IPS-20b (cell line): ENCODE measurements at regions not wholly inside any gene's neighbourhood (a gene's known extent, or its start where the extent isn't known, plus 50 kb on each side); places are given as distances from the start of the nearest gene placed in this dataset.

ENCODE experiments used
- H3K27ac ChIP-seq: one replicate; pipeline ENCODE4 v1.5.1; 2013; ENCODE audit warnings: low read length
- H3K27me3 ChIP-seq: 2 replicates; pipeline ENCODE4 v1.6.1; 2013; ENCODE audit warnings: mild to moderate bottlenecking, low read length, inconsistent platforms; ENCODE audit not compliant: insufficient read depth
- H3K36me3 ChIP-seq: 2 replicates; pipeline ENCODE4 v1.6.1; 2013; ENCODE audit warnings: low read depth, mild to moderate bottlenecking, inconsistent platforms, low read length, moderate library complexity; ENCODE audit not compliant: insufficient read depth
- H3K4me1 ChIP-seq: 2 replicates; pipeline ENCODE4 v1.6.1; 2013; ENCODE audit warnings: mild to moderate bottlenecking, control low read depth, inconsistent platforms, low read length, moderate library complexity; ENCODE audit not compliant: insufficient read depth
- H3K4me3 ChIP-seq: 2 replicates; pipeline ENCODE4 v1.5.1; 2013; ENCODE audit warnings: mild to moderate bottlenecking, low read length, inconsistent platforms
- H3K9ac ChIP-seq: 2 replicates; pipeline ENCODE4 v1.6.1; 2013; ENCODE audit warnings: low read depth, mild to moderate bottlenecking, inconsistent platforms, low read length, moderate library complexity
- H3K9me3 ChIP-seq: 2 replicates; pipeline ENCODE4 v1.6.1; 2013; ENCODE audit warnings: mild to moderate bottlenecking, low read depth, low read length, inconsistent platforms; ENCODE audit not compliant: insufficient read depth

DNA sequence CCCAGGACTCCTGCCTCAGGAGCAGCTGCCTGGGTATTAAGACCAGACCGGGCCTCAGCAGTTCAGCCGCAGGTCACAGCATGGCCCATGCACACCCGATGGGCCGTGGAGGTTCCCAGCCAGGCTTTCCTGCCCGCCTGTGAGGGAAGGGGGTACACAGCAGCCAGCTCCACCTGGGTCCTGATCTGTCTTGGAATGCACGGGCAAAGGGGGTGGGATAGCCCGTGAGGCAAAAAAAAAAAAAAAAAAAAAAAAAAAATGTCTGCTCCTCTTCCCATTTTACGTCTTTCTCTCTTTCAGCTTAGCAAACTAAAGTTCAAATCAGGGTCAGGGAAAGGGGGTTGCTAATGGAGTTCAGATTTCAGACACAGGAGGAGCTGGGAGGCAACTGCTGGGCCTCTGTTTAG is 385.2 kb downstream of the TNS1 start:
- no peak overlapping the region for H3K9ac ChIP-seq
- H3K4me3 ChIP-seq = no peak overlapping the region
- H3K36me3 ChIP-seq = no peaks in the 10 kb centered on the region
- no peak overlapping the region for H3K27ac ChIP-seq
- H3K27me3 ChIP-seq = no peaks in the 10 kb centered on the region
- H3K4me1 ChIP-seq = peaks cover 9% of the 10 kb centered on the region
- H3K9me3 ChIP-seq = no peaks in the 10 kb centered on the region

DNA sequence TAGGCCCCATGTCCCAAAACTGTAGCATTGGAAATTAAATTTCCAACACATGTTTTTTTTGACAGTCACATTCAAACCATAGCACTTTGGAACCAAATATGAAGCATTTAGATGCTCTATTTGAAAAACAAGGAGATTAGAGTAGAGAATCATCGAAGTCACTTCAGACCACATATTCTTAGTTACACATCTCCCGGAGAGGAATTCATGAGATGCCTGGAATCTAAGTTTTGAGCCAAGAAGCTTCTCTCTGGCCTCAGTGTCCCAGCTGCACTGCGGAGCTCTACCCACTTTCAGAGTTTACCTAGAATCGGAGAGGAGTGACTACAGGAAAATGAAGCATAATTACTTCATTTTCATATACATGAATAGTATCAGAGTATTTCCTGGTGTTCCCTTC is 385.9 kb downstream of the TNS1 start:
- H3K9ac ChIP-seq = no peak overlapping the region
- no peak overlapping the region for H3K4me3 ChIP-seq
- no peaks in the 10 kb centered on the region for H3K36me3 ChIP-seq
- H3K27me3 ChIP-seq = no peaks in the 10 kb centered on the region
- peaks cover 2% of the 10 kb centered on the region for H3K4me1 ChIP-seq
- no peak overlapping the region for H3K27ac ChIP-seq
- H3K9me3 ChIP-seq = no peaks in the 10 kb centered on the region

DNA sequence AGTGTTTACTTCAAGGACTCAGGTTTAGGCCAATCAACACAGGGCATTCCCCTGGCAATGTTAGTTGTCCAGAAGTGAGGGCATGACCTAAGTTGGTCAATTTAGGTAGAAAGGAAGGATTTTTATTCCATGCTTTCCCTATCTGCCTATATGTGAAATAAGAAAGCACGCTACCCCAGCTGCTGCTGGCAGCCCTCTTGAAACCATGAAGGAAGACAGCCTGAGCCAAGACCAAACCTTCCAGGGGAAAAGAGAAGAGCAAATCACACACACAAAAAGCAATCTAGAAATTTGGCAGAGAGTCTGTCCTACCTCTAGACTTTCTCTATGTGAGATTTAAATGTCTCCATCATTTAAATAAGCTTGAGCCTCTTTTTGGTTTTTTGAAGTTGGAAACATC is 387.6 kb downstream of the TNS1 start:
- Histone ChIP-seq H3K9ac (no peak overlapping the region), H3K4me1 (no peaks in the 10 kb centered on the region; the same call in 1 of the 2 replicates), H3K4me3 (no peak overlapping the region), H3K27ac (no peak overlapping the region), H3K36me3 (no peaks in the 10 kb centered on the region), H3K27me3 (no peaks in the 10 kb centered on the region), H3K9me3 (no peaks in the 10 kb centered on the region)

DNA sequence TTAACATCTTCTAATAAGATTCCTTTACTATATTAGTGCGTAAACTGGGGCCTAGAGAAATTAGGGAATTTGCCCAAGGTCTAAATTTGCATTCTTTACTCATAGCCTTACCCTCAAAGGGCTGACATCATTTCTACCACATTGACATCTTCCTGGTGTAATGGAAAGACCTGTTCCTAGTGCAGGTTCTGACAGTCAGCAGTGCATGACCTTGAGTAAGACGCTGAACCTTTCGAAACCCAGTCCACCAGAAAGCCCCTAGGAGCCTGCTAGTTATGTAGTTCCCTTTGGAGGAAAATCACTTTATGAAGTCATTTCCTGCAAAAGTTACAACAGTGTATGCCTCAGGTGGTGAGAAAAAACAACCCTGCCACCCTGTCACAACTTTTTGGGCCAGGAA is 388.3 kb downstream of the TNS1 start:
- Histone ChIP-seq H3K9me3 (no peaks in the 10 kb centered on the region), H3K27me3 (no peaks in the 10 kb centered on the region), H3K4me1 (no peaks in the 10 kb centered on the region; the same call in 1 of the 2 replicates), H3K4me3 (no peak overlapping the region), H3K27ac (no peak overlapping the region), H3K9ac (no peak overlapping the region), H3K36me3 (no peaks in the 10 kb centered on the region)

DNA sequence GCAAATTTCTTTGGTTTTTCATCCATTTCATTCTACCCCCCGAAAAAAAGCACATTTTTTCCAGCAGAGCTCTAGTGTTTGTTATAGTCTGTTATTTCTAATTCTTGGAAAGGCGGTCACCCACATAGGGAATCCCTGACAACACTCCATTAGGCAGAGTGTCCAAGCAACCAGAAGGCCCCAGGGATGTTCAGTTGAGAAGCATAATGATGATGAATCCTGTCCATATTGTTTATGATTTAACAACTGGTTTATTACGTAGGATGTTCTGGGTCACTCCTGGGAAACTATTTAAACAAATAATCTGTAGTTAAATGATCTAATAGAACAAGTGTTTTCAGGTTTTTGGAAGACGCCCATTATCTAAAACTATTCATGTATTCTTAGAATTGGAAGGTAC is 388.7 kb downstream of the TNS1 start:
- no peak overlapping the region for H3K9ac ChIP-seq
- H3K9me3 ChIP-seq = no peaks in the 10 kb centered on the region
- no peak overlapping the region for H3K27ac ChIP-seq
- H3K4me1 ChIP-seq = no peaks in the 10 kb centered on the region; the same call in 1 of the 2 replicates
- H3K27me3 ChIP-seq = no peaks in the 10 kb centered on the region
- no peaks in the 10 kb centered on the region for H3K36me3 ChIP-seq
- H3K4me3 ChIP-seq = no peak overlapping the region

DNA sequence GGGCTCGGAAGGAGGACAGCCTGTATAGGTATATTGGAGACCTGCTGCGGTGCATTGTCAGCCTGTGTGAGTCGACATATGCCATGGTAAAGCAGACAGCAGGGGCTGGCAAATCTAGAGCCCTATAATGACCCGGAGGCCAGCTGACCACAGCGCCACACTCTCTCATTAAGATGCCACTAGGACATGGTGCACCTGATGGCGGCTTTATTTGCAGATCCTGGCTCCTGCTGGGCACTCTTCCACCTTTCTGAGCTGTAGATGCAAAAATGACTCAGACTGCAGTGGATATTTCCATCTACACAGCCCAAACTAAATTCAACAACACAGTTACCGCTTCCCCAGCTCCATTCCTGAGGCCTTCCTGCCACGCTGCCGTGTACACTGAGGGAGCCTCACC is 389.9 kb downstream of the TNS1 start:
- H3K27ac ChIP-seq = no peak overlapping the region
- no peak overlapping the region for H3K9ac ChIP-seq
- no peaks in the 10 kb centered on the region for H3K9me3 ChIP-seq
- no peaks in the 10 kb centered on the region for H3K36me3 ChIP-seq
- H3K27me3 ChIP-seq = no peaks in the 10 kb centered on the region
- H3K4me3 ChIP-seq = no peak overlapping the region
- H3K4me1 ChIP-seq = no peaks in the 10 kb centered on the region; the same call in 1 of the 2 replicates

DNA sequence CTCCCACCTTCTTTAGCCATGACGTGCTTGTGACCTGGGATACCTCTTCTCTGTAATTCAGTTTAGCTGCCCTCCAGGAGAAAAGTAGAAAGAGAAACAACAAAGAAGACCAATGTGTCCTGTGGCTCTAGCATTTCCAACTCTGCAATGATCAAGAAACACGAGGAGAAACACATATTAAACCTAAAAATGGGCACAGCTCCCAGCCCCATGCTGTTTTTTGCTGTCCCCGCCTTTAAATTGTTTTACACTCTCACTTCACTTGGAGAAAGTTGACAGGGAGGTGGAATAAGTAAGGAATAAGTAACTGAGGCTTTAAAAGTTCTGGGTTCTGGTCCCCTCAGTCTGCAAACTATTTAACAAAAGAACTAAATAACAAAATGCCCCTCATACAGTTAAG is 390.6 kb downstream of the TNS1 start:
- no peaks in the 10 kb centered on the region; the same call in 1 of the 2 replicates for H3K4me1 ChIP-seq
- H3K9ac ChIP-seq = no peak overlapping the region

DNA sequence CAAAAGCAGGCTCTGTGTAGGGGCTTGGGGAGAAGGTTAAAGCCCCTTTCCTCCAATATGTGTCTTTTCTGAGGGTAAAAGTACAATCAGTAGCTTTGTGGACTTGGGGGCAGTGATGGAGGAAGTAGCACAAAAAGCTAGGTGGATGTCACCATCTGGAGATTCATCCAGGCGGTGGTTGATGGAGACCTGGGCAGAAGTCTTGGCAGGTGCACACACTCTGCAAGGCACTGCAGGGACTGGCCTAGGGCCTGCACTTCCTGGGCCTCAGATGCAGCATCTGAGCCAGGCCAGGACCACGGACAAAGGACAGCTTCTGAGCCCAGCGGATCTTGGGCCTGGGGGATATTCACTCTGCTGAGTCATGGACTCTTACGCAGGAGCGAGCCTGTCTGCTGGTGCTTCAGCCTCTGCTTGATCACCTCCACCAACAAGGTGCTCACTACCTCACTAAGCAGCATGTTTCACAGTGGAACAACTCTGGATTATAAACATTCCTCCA is 391.1 kb downstream of the TNS1 start:
- Histone ChIP-seq H3K4me1 (no peaks in the 10 kb centered on the region; the same call in 1 of the 2 replicates), H3K9ac (no peak overlapping the region), H3K27ac (no peak overlapping the region), H3K36me3 (no peaks in the 10 kb centered on the region), H3K4me3 (no peak overlapping the region), H3K9me3 (no peaks in the 10 kb centered on the region), H3K27me3 (no peaks in the 10 kb centered on the region)

More for the DNA sequence above, 390.6 kb downstream of the TNS1 start:
- Histone ChIP-seq H3K27me3 (no peaks in the 10 kb centered on the region), H3K36me3 (no peaks in the 10 kb centered on the region), H3K9me3 (no peaks in the 10 kb centered on the region), H3K4me3 (no peak overlapping the region), H3K27ac (no peak overlapping the region)

DNA sequence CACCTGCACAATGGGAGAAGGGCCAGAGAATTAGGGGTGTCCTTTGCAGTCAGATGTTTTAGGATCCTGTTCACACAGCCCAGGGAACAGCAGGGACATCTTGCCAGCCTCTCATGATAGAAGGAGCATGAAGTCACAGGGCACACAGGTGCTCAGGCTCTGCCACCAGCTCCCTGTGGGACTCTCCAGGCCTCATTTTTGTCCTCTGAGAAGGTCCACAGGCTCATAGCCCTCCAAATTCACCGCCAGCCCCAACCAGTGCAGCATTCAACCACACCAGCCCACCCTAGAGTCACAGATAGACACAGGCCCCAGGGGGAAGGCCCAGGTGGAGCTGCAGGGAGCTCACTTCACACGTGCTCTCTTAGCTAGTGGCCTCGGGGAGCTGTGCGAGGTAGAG is 391.7 kb downstream of the TNS1 start:
- no peak overlapping the region for H3K9ac ChIP-seq
- no peak overlapping the region for H3K27ac ChIP-seq
- H3K4me3 ChIP-seq = no peak overlapping the region
- H3K36me3 ChIP-seq = no peaks in the 10 kb centered on the region
- H3K4me1 ChIP-seq = no peaks in the 10 kb centered on the region; the same call in 1 of the 2 replicates
- H3K27me3 ChIP-seq = no peaks in the 10 kb centered on the region
- no peaks in the 10 kb centered on the region for H3K9me3 ChIP-seq

DNA sequence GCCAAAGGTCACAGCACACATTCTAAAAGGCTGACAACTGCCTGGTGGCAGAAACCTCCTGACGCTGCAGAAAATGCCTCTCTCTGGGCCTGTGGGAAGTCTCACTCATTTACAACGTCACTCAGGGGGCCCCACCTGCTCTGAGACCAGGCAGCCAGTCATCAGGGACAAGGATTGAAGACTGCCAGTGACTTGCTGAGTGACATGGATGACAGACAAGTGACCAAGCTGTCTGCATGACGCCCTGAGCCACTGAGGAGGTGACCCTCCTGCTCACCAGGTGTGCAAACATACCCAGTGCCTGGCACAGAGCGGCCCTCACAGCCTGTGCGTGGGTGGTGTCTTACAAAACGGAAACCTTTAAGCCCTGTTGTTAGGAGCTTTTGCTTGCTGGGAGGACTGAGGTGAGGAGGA is 392.4 kb downstream of the TNS1 start:
- H3K27me3 ChIP-seq = no peaks in the 10 kb centered on the region
- no peak overlapping the region for H3K4me3 ChIP-seq
- no peaks in the 10 kb centered on the region; the same call in 1 of the 2 replicates for H3K4me1 ChIP-seq
- no peaks in the 10 kb centered on the region for H3K36me3 ChIP-seq
- H3K9ac ChIP-seq = no peak overlapping the region
- H3K27ac ChIP-seq = no peak overlapping the region
- no peaks in the 10 kb centered on the region for H3K9me3 ChIP-seq

DNA sequence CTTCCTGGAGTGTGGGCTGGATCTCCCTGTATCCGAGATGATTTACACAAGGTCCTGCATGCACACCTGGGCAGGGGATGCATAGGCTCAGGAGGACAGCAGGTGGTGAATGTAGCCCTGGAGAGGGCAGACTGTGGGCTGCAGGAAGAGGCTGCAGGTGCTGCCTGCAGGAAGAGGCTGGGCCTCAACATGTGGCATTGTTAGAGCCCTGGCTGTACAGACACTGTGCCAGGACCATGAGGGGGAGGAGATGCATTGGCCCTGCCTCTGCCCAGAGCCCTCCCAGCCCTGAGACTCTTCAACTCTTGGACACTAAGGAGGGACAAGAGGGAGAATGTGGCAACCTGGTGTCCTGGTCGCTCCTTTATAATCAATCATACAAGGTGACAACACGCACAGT is 392.8 kb downstream of the TNS1 start:
- Histone ChIP-seq H3K9ac (no peak overlapping the region), H3K27ac (no peak overlapping the region), H3K9me3 (no peaks in the 10 kb centered on the region), H3K27me3 (no peaks in the 10 kb centered on the region), H3K4me3 (no peak overlapping the region), H3K36me3 (no peaks in the 10 kb centered on the region), H3K4me1 (no peaks in the 10 kb centered on the region; the same call in 1 of the 2 replicates)

DNA sequence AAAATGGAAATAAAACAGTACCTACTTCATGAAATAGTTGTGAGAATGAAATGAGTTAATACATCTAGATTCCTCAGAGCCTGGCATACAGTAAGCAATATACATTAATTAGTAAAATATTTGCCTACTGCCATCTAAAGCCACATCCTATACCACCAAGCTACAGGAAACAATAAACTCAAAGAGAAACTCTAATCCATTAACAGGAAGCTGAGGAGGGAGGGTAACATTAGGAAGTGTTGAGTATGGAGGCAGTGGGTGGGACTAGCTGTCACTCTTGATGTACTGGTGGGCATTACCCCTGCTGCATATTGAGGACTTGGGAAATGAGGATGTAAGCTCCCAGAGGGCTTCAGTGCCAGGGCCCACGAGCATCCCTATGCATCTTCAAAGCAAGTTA is 396.5 kb downstream of the TNS1 start:
- H3K4me1 ChIP-seq = no peaks in the 10 kb centered on the region; the same call in 1 of the 2 replicates
- H3K4me3 ChIP-seq = no peak overlapping the region

More for the DNA sequence above, 396.5 kb downstream of the TNS1 start:
- H3K9ac ChIP-seq = no peak overlapping the region
- no peaks in the 10 kb centered on the region for H3K27me3 ChIP-seq
- no peaks in the 10 kb centered on the region for H3K36me3 ChIP-seq
- H3K9me3 ChIP-seq = no peaks in the 10 kb centered on the region
- H3K27ac ChIP-seq = no peak overlapping the region
